HAP-1 (cell line): ENCODE measurements at regions not wholly inside any gene's neighbourhood (a gene's known extent, or its start where the extent isn't known, plus 50 kb on each side); places are given as distances from the start of the nearest gene placed in this dataset.

Experiments
- DNase-seq, 2 experiments: peaks; one replicate each; pipeline ENCODE4 v3.0.0-alpha.2; 2016 to 2020; ENCODE audit warnings: low spot score in 2 of 2
- H3K27me3 ChIP-seq: fragments of 250-450 bp; sonication (Bioruptor Pico); 2 replicates; pipeline ENCODE4 v1.5.1; 2020; ENCODE audit warnings: low read depth, mild to moderate bottlenecking, moderate library complexity
- H3K36me3 ChIP-seq: fragments of 250-450 bp; sonication (Bioruptor Pico); replicated peaks from 2 replicates; pipeline ENCODE4 v1.5.1; 2020; ENCODE audit warnings: mild to moderate bottlenecking
- H3K4me1 ChIP-seq: fragments of 250-450 bp; sonication (Bioruptor Pico); 2 replicates; pipeline ENCODE4 v1.5.1; 2020; ENCODE audit warnings: mild to moderate bottlenecking
- H3K4me3 ChIP-seq: fragments of 250-450 bp; sonication (Bioruptor Pico); 2 replicates; pipeline ENCODE4 v1.5.1; 2020; ENCODE audit warnings: mild to moderate bottlenecking, moderate library complexity
- H3K9me3 ChIP-seq: fragments of 250-450 bp; sonication (Bioruptor Pico); 2 replicates; pipeline ENCODE4 v1.5.1; 2020; ENCODE audit warnings: mild to moderate bottlenecking, moderate library complexity
- in situ Hi-C: fragments of 300-500 bp; cut with MboI; formaldehyde crosslinking; loops from 3 replicates; pipeline ENCODE4 v1.14.3; 2020; ENCODE audit warnings: low sequenced_read_pairs, inconsistent platforms, mixed read lengths

GRCh38 chr3:46091741-46092701 is 64.7 kb upstream of the XCR1 start:
- Histone ChIP-seq H3K4me3 (no peak overlapping the region), H3K9me3 (no peaks in the 10 kb centered on the region), H3K4me1 (no peaks in the 10 kb centered on the region), H3K36me3 (no peaks in the 10 kb centered on the region), H3K27me3 (no peaks in the 10 kb centered on the region)
- DNase-seq: no peak
- in situ Hi-C loops: loop anchor here (25.0 kb wide), 1 partner anchor 1055 kb away; the partner anchor contains the start of gene CLEC3B

- DNase-seq: no peak
- in situ Hi-C loops: loop anchor here (25.0 kb wide), 1 partner anchor 1054 kb away; the partner anchor contains the start of gene CLEC3B
- H3K4me1 ChIP-seq: no peaks in the 10 kb centered on the region
These were observed 63.8 kb upstream of the XCR1 start for GRCh38 chr3:46091046-46091445.

GRCh38 chr3:46090161-46090591 is 62.9 kb upstream of the XCR1 start:
- H3K9me3 ChIP-seq: no peaks in the 10 kb centered on the region
- in situ Hi-C loops: loop anchor here (25.0 kb wide), 1 partner anchor 1053 kb away; the partner anchor contains the start of gene CLEC3B
- no peak for DNase-seq
- no peaks in the 10 kb centered on the region for H3K4me1 ChIP-seq
- H3K27me3 ChIP-seq: no peaks in the 10 kb centered on the region
- H3K36me3 ChIP-seq: no peaks in the 10 kb centered on the region
- no peak overlapping the region for H3K4me3 ChIP-seq

More at GRCh38 chr3:46091046-46091445, 63.8 kb upstream of the XCR1 start:
- Histone ChIP-seq H3K27me3 (no peaks in the 10 kb centered on the region), H3K36me3 (no peaks in the 10 kb centered on the region), H3K4me3 (no peak overlapping the region), H3K9me3 (no peaks in the 10 kb centered on the region)

GRCh38 chr3:46089237-46090011 is 62.1 kb upstream of the XCR1 start:
- no peaks in the 10 kb centered on the region for H3K4me1 ChIP-seq
- no peak for DNase-seq
- H3K4me3 ChIP-seq: no peak overlapping the region
- in situ Hi-C loops: loop anchor here (25.0 kb wide), 1 partner anchor 1052 kb away; the partner anchor contains the start of gene CLEC3B
- no peaks in the 10 kb centered on the region for H3K9me3 ChIP-seq
- no peaks in the 10 kb centered on the region for H3K27me3 ChIP-seq
- no peaks in the 10 kb centered on the region for H3K36me3 ChIP-seq

- Histone ChIP-seq H3K4me3 (no peak overlapping the region), H3K4me1 (no peaks in the 10 kb centered on the region), H3K36me3 (no peaks in the 10 kb centered on the region), H3K9me3 (no peaks in the 10 kb centered on the region), H3K27me3 (no peaks in the 10 kb centered on the region)
- DNase-seq: no peak
- in situ Hi-C loops: loop anchor here (25.0 kb wide), 1 partner anchor 1051 kb away; the partner anchor contains the start of gene CLEC3B
These were observed 60.6 kb upstream of the XCR1 start for GRCh38 chr3:46087871-46088270.

GRCh38 chr3:46086986-46087385 is 59.7 kb upstream of the XCR1 start:
- no peaks in the 10 kb centered on the region for H3K36me3 ChIP-seq
- no peaks in the 10 kb centered on the region for H3K9me3 ChIP-seq
- H3K4me3 ChIP-seq: no peak overlapping the region
- H3K4me1 ChIP-seq: no peaks in the 10 kb centered on the region
- no peaks in the 10 kb centered on the region for H3K27me3 ChIP-seq
- in situ Hi-C loops: loop anchor here (25.0 kb wide), 1 partner anchor 1050 kb away; the partner anchor contains the start of gene CLEC3B
- no peak for DNase-seq

- H3K9me3 ChIP-seq: no peaks in the 10 kb centered on the region
- H3K36me3 ChIP-seq: no peaks in the 10 kb centered on the region
- in situ Hi-C loops: loop anchor here (25.0 kb wide), 1 partner anchor 1049 kb away; the partner anchor contains the start of gene CLEC3B
- no peaks in the 10 kb centered on the region for H3K4me1 ChIP-seq
- H3K27me3 ChIP-seq: no peaks in the 10 kb centered on the region
- H3K4me3 ChIP-seq: no peak overlapping the region
- no peak for DNase-seq
These were observed 58.8 kb upstream of the XCR1 start for GRCh38 chr3:46086083-46086437.

GRCh38 chr3:46085421-46086082 is 58.3 kb upstream of the XCR1 start:
- H3K36me3 ChIP-seq: no peaks in the 10 kb centered on the region
- H3K9me3 ChIP-seq: no peaks in the 10 kb centered on the region
- no peak for DNase-seq
- no peaks in the 10 kb centered on the region for H3K4me1 ChIP-seq
- H3K27me3 ChIP-seq: no peaks in the 10 kb centered on the region
- H3K4me3 ChIP-seq: no peak overlapping the region
- in situ Hi-C loops: loop anchor here (25.0 kb wide), 1 partner anchor 1048 kb away; the partner anchor contains the start of gene CLEC3B

GRCh38 chr3:46083956-46084355 is 56.7 kb upstream of the XCR1 start:
- no peak for DNase-seq
- Histone ChIP-seq H3K9me3 (no peaks in the 10 kb centered on the region), H3K4me1 (no peaks in the 10 kb centered on the region), H3K4me3 (no peak overlapping the region), H3K36me3 (no peaks in the 10 kb centered on the region), H3K27me3 (no peaks in the 10 kb centered on the region)
- in situ Hi-C loops: loop anchor here (25.0 kb wide), 1 partner anchor 1047 kb away; the partner anchor contains the start of gene CLEC3B

GRCh38 chr3:46082849-46083248 is 55.6 kb upstream of the XCR1 start:
- Histone ChIP-seq H3K4me1 (no peaks in the 10 kb centered on the region), H3K36me3 (no peaks in the 10 kb centered on the region), H3K9me3 (no peaks in the 10 kb centered on the region), H3K4me3 (no peak overlapping the region), H3K27me3 (0 out of 2 replicates have a peak, but pooled peaks cover 3% of the 10 kb centered on the region)
- no peak for DNase-seq
- in situ Hi-C loops: loop anchor here (25.0 kb wide), 1 partner anchor 1046 kb away; the partner anchor contains the start of gene CLEC3B

GRCh38 chr3:46082021-46082420 is 54.7 kb upstream of the XCR1 start:
- H3K27me3 ChIP-seq: 0 out of 2 replicates have a peak, but pooled peaks cover 3% of the 10 kb centered on the region
- H3K4me1 ChIP-seq: no peaks in the 10 kb centered on the region
- DNase-seq: no peak
- no peak overlapping the region for H3K4me3 ChIP-seq
- H3K36me3 ChIP-seq: no peaks in the 10 kb centered on the region
- H3K9me3 ChIP-seq: no peaks in the 10 kb centered on the region
- in situ Hi-C loops: loop anchor here (25.0 kb wide), 1 partner anchor 1045 kb away; the partner anchor contains the start of gene CLEC3B

- Histone ChIP-seq H3K27me3 (0 out of 2 replicates have a peak, but pooled peaks cover 3% of the 10 kb centered on the region), H3K4me3 (no peak overlapping the region), H3K4me1 (no peaks in the 10 kb centered on the region), H3K9me3 (no peaks in the 10 kb centered on the region), H3K36me3 (no peaks in the 10 kb centered on the region)
- in situ Hi-C loops: loop anchor here (25.0 kb wide), 1 partner anchor 1044 kb away; the partner anchor contains the start of gene CLEC3B
- DNase-seq: no peak
These were observed 53.7 kb upstream of the XCR1 start for GRCh38 chr3:46080969-46081345.
